ENCODE measurements at regions not wholly inside any gene's neighbourhood (a gene's known extent, or its start where the extent isn't known, plus 50 kb on each side); places are given as distances from the start of the nearest gene placed in this dataset.

DNA sequence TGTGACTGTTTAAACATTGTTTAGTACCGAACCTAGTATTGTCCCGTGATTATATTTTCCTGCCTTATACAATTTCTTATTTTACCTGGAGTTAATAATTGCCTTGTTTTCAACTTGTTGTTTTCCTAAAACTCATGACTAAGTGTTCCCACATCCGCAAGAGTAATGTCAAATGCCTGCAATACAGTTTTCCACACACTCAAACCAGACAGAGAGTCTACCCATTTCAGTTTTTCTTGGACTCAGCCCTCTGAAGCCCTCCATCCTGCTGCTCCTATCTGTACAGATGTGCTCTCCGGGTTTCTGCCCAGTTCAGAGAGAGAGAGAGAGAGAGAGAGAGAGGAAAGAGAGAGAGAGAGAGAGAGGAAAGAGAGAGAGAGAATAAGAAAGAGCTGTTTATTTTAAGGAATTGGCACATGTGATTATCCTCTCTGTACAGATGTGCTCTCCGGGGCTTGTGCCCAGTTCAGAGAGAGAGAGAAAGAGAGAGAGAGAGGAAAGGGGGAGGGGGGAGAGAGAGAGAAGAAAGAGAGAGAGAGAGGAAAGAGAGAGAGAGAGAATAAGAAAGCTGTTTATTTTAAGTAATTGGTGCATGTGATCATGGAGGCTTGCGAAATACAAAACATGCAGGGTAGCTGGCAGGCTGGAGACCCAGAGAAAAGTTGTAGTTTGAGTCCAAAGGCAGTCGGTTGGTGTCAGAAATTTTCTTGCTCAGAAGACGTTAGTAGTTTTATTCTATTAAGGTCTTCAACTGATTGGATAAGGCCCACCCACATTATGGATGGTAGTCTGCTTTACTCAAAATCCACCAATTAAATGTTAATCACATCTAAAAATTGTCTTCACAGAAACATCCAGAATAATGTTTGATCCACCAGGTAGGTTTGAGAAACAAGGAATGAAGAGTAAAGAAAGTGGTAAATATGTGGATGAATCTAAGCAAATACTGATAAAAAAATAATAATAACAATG, 104.1 kb upstream of the GOLGA8J start:
- no peak for TF ChIP-seq POLR2A (IDR thresholded peaks at IDR 0.05)
- TF ChIP-seq, protein P1, sequence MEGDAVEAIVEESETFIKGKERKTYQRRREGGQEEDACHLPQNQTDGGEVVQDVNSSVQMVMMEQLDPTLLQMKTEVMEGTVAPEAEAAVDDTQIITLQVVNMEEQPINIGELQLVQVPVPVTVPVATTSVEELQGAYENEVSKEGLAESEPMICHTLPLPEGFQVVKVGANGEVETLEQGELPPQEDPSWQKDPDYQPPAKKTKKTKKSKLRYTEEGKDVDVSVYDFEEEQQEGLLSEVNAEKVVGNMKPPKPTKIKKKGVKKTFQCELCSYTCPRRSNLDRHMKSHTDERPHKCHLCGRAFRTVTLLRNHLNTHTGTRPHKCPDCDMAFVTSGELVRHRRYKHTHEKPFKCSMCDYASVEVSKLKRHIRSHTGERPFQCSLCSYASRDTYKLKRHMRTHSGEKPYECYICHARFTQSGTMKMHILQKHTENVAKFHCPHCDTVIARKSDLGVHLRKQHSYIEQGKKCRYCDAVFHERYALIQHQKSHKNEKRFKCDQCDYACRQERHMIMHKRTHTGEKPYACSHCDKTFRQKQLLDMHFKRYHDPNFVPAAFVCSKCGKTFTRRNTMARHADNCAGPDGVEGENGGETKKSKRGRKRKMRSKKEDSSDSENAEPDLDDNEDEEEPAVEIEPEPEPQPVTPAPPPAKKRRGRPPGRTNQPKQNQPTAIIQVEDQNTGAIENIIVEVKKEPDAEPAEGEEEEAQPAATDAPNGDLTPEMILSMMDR (IDR thresholded peaks at IDR 0.05): no peak

Measured in esophagus squamous epithelium (tissue), 4 donors.